Activated CD4-positive, alpha-beta T cell treated with anti-CD3 and anti-CD28 coated beads, Interleukin-2, Interleukin-6, amounts not matched to agents 100 ng/mL and 50 ng/mL, durations not matched to agents 16 hours and 8 hours (primary cell): ENCODE measurements at regions not wholly inside any gene's neighbourhood (a gene's known extent, or its start where the extent isn't known, plus 50 kb on each side); places are given as distances from the start of the nearest gene placed in this dataset.
"Not testable (repeated sequence)": the region's sequence is repeated elsewhere in the genome, so short reads cannot be mapped to it uniquely, and the experiment has no call there.

Source experiments
- DNase-seq: peaks from one replicate; pipeline ENCODE4 v3.0.0-alpha.2; 2020

GRCh38 chrX:75673468-75673867 is 111.6 kb downstream of the MAGEE2 start:
- no peak for DNase-seq

- no peak for DNase-seq
These were observed 129.4 kb downstream of the MAGEE2 start for GRCh38 chrX:75655627-75656026.

- DNase-seq, result no peak
These were observed 127.0 kb upstream of the ZDHHC15 start for GRCh38 chrX:75649829-75650228.

GRCh38 chrX:75648803-75649588 is 126.2 kb upstream of the ZDHHC15 start:
- no peak for DNase-seq

- DNase-seq, result peak; percentile 40
These were observed 120.0 kb upstream of the ZDHHC15 start for GRCh38 chrX:75642811-75643361.

- no peak for DNase-seq
These were observed 115.5 kb upstream of the ZDHHC15 start for GRCh38 chrX:75638332-75638731.

- no peak for DNase-seq
These were observed 102.4 kb upstream of the ZDHHC15 start for GRCh38 chrX:75625232-75625631.

GRCh38 chrX:75623535-75623934 is 100.7 kb upstream of the ZDHHC15 start:
- DNase-seq, result no peak

- DNase-seq, result no peak
These were observed 86.6 kb upstream of the ZDHHC15 start for GRCh38 chrX:75609406-75609805.

GRCh38 chrX:75603833-75604232 is 81.0 kb upstream of the ZDHHC15 start:
- DNase-seq, result peak; percentile 47

GRCh38 chrX:75602022-75602421 is 79.2 kb upstream of the ZDHHC15 start:
- not testable (repeated sequence) for DNase-seq

- DNase-seq, result no peak
These were observed 73.3 kb upstream of the ZDHHC15 start for GRCh38 chrX:75596178-75596577.

- DNase-seq, result not testable (repeated sequence)
These were observed 70.3 kb upstream of the ZDHHC15 start for GRCh38 chrX:75593186-75593585.

- DNase-seq, result no peak
These were observed 59.7 kb upstream of the ZDHHC15 start for GRCh38 chrX:75582511-75582910.
